GM19240 (cell line): ENCODE measurements at regions not wholly inside any gene's neighbourhood (a gene's known extent, or its start where the extent isn't known, plus 50 kb on each side); places are given as distances from the start of the nearest gene placed in this dataset.
"Not testable (repeated sequence)": the region's sequence is repeated elsewhere in the genome, so short reads cannot be mapped to it uniquely, and the experiment has no call there.

ENCODE experiments used
- DNase-seq: peaks from one replicate; pipeline ENCODE4 v3.0.0; 2011; ENCODE audit warnings: low spot score; ENCODE audit not compliant: insufficient read length

- DNase-seq: no peak
Observed at GRCh38 chr1:217048104-217048707, 325.0 kb upstream of the ESRRG start.

GRCh38 chr1:217040711-217041455, 317.7 kb upstream of the ESRRG start:
- no peak for DNase-seq

DNA sequence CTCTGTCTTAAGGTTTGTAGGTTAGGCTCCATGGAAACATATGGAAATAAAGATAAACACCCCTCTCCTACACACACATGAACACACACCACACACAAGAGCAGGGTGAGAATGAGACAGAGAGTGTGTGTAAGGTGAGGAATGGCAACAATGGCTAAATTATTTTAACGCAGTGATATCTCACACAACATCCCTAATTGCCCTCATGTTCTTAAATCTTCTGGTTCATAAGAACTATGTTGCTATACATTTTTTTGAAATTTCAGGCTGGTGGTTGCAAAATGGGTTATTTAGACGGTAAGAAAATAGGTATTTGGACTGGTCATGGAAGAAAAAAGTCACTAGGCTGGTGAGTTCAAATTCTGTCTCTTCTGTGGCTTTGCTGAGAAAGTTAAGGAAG, 316.7 kb upstream of the ESRRG start:
- no peak for DNase-seq

DNA sequence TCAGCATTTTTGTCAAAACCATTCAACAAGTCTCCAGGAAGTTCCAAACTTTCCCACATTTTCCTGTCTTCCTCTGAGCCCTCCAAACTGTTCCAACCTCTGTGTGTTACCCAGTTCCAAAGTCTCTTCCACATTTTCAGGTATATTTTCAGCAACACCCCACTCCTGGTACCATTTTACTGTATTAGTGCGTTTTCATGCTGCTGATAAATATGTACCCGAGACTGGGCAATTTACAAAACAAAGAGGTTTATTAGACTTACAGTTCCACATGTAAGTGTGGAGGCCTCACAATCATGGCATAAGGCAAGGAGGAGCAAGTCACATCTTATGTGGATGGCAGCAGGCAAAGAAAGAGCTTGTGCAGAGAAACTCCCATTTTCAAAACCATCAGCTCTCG, 315.9 kb upstream of the ESRRG start:
- DNase-seq: not testable (repeated sequence)

DNA sequence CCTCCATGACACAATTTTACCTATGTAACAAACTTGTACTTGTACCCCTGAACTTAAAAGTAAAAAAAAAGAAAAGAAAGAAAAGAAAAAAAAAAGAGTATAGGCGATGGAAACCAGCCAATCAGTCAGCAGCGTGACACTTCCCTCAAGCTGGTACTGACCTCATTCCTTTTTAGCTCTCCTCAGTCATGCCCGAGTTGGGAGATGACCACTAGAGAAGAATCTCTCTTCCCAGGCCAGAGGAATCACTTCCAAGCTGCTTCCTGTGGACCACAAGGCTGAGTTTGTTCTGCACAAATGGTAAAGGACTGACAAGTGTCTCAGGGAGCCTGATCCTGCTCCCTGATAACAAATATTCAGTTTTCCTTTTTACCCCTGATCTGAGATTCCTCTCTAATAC, 313.5 kb upstream of the ESRRG start:
- no peak for DNase-seq

- DNase-seq: no peak
Observed at GRCh38 chr1:217032715-217033367, 309.6 kb upstream of the ESRRG start.

DNA sequence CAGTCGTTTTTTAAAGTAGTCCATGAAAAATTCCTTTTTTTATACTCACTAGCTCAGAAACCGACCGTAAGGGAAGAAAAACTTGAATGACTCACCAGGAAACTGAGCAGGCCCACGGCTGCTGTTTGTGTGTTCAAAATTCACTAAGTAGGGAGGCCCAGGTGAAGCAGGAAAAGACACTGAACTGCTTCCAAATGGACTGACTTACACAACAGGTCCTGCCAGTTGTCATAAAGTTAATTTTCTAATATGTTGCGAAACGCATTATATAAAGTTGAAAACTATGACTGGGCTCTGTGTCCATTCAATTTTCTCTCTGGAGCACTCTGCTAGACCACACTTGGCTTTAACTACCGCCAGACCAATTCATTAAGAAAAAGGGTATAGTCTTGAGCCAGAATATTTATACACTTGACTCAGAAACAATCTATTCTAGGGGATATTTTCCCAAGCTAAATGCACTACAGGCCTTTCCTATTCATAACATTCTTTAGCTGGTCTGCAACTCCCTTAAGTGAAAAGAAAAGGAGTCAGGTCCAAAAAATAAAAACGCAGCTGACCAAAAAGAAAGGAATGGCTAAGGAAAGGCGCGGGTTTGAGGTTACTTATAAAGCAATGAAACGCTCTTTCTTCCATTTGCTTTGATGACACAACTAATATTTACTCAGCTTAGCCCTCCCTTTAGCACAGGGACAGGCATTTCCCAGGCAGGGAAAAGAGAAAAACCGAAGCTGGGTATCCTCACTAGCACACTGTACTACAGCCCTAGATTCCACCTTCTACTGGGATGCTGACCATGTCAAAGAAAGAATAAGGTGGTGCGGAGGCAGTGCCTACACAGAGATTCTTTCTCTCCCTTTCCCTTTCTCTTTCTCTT, 306.3 kb upstream of the ESRRG start:
- DNase-seq: no peak

GRCh38 chr1:217027403-217028080, 304.3 kb upstream of the ESRRG start:
- peak; percentile 1 for DNase-seq

DNA sequence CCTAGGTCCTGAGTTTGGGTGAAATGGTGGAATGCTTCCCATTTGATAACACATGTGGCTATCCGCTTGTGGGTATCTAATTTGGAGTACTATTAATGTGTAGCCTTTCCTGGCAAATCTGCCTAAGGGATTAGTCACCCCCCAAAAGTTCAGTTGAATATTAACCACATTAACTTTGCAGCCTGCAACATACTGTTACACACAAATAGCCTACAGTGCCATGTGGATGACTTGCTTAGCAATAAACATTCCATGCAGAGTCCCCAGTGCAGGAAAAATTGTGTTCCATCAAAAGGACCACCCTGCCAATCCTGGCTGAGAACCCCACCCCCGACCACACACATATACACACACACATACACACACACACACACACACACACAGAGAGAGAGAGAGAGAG, 303.3 kb upstream of the ESRRG start:
- DNase-seq: no peak

- DNase-seq: no peak
Observed at GRCh38 chr1:217025381-217025780, 302.2 kb upstream of the ESRRG start.

- no peak for DNase-seq
Observed at GRCh38 chr1:217024911-217025310, 301.7 kb upstream of the ESRRG start.

DNA sequence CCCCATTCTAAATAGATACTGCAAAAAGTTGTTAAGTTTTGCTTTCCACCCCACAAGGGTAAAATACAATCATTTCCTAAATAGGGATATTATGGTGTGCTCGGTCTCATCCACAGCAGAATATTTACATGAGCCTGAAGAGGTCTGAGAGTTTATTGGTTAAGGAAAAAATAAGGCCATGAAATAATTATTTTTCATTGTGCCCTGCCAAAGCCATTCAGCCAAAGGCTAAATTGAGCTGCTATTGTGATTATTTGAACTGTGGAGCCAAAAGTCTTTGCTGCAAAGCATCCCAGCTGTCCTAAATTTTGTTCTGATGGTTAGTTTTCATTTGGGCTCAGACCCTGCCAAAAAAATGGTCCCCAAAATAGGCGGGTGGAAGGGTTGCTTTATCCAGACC, 298.7 kb upstream of the ESRRG start:
- no peak for DNase-seq

GRCh38 chr1:217021400-217021799, 298.2 kb upstream of the ESRRG start:
- DNase-seq: no peak

GRCh38 chr1:217019475-217019874, 296.2 kb upstream of the ESRRG start:
- DNase-seq: no peak

- DNase-seq: no peak
Observed at GRCh38 chr1:217018648-217019047, 295.4 kb upstream of the ESRRG start.

GRCh38 chr1:217017165-217017564, 293.9 kb upstream of the ESRRG start:
- DNase-seq: no peak

GRCh38 chr1:217014066-217014465, 290.8 kb upstream of the ESRRG start:
- DNase-seq: no peak

DNA sequence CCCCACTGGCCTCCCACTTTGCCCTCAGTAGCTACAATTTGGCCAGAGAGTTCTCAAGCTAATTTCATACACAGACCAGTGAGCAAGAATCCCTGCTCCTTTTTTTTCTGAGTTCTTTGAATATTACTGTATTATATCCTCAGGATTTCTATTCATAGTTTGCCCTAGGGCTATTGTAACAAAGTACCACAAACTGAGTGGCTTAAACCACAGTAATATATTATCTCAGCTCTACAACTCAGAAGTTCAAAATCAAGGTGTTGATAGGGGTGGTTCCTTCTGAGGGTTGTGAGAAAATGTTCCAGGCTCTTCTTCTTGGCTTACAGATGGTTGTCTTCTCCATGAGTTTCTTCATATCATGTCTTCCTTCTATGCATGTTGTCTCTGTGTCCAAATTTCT, 289.4 kb upstream of the ESRRG start:
- no peak for DNase-seq

GRCh38 chr1:217011097-217011496, 287.9 kb upstream of the ESRRG start:
- no peak for DNase-seq

DNA sequence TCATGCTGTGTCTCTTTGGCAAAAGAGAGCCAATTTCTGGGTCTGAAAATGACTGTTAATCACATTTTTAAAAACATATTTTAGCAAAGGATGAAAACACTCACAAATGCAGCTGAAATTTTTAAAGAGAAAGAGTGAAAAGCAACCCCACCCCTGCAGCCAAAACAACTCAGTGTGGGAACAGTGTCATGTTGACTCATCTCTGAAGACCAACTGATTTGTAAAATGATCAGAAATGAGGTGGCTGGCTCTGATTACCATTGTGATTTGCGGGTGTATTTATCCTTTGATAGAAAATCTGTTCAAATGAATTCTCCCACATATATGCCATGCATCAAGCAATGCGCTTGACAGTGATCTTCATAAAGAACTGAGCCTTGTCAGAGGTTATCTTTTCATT, 287.0 kb upstream of the ESRRG start:
- DNase-seq: no peak

- DNase-seq: no peak
Observed at GRCh38 chr1:217009376-217009775, 286.1 kb upstream of the ESRRG start.
